GM12801 (cell line): ENCODE measurements at regions not wholly inside any gene's neighbourhood (a gene's known extent, or its start where the extent isn't known, plus 50 kb on each side); places are given as distances from the start of the nearest gene placed in this dataset.

Source experiments
- CTCF ChIP-seq: IDR thresholded peaks from one replicate; pipeline ENCODE4 v1.5.1; 2011; ENCODE audit warnings: control low read depth; ENCODE audit not compliant: insufficient read length; ENCODE audit errors: extremely low read depth

- no peak for TF ChIP-seq CTCF
Measured at GRCh38 chr6:19465760-19466159, 371.4 kb upstream of the ID4 start.

- TF ChIP-seq CTCF, result no peak
Measured at GRCh38 chr6:19470333-19470732, 366.8 kb upstream of the ID4 start.

GRCh38 chr6:19472153-19472552, 365.0 kb upstream of the ID4 start:
- TF ChIP-seq CTCF, result no peak

GRCh38 chr6:19472850-19473249, 364.3 kb upstream of the ID4 start:
- TF ChIP-seq CTCF, result no peak

GRCh38 chr6:19477563-19477962, 359.6 kb upstream of the ID4 start:
- no peak for TF ChIP-seq CTCF

GRCh38 chr6:19478273-19478672, 358.9 kb upstream of the ID4 start:
- TF ChIP-seq CTCF, result no peak

- TF ChIP-seq CTCF, result no peak
Measured at GRCh38 chr6:19478992-19479391, 358.2 kb upstream of the ID4 start.

GRCh38 chr6:19479551-19479950, 357.6 kb upstream of the ID4 start:
- no peak for TF ChIP-seq CTCF
